ENCODE measurements at regions not wholly inside any gene's neighbourhood (a gene's known extent, or its start where the extent isn't known, plus 50 kb on each side); places are given as distances from the start of the nearest gene placed in this dataset.

- Histone ChIP-seq H3K27me3 (ENCODE audit: control insufficient read depth, insufficient read depth, low read length, poor library complexity, severe bottlenecking) (no peaks in the 10 kb centered on the region), H3K27ac (ENCODE audit: low read depth, low read length) (no peak overlapping the region), H3K9me3 (ENCODE audit: control insufficient read depth, low read length) (no peaks in the 10 kb centered on the region), H3K9ac (ENCODE audit: extremely low read depth, low read length, poor library complexity, severe bottlenecking) (no peak overlapping the region), H3K36me3 (ENCODE audit: control insufficient read depth, insufficient read depth, low read length) (no peaks in the 10 kb centered on the region), H3K4me3 (ENCODE audit: low read length) (no peak overlapping the region), H3K4me1 (ENCODE audit: control insufficient read depth, insufficient read depth, low read length) (no peaks in the 10 kb centered on the region)
- H3K36me3 Mint-ChIP-seq (ENCODE audit: low read depth), result no peaks in the 10 kb centered on the region
- TF ChIP-seq, protein P1, sequence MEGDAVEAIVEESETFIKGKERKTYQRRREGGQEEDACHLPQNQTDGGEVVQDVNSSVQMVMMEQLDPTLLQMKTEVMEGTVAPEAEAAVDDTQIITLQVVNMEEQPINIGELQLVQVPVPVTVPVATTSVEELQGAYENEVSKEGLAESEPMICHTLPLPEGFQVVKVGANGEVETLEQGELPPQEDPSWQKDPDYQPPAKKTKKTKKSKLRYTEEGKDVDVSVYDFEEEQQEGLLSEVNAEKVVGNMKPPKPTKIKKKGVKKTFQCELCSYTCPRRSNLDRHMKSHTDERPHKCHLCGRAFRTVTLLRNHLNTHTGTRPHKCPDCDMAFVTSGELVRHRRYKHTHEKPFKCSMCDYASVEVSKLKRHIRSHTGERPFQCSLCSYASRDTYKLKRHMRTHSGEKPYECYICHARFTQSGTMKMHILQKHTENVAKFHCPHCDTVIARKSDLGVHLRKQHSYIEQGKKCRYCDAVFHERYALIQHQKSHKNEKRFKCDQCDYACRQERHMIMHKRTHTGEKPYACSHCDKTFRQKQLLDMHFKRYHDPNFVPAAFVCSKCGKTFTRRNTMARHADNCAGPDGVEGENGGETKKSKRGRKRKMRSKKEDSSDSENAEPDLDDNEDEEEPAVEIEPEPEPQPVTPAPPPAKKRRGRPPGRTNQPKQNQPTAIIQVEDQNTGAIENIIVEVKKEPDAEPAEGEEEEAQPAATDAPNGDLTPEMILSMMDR (conservative IDR thresholded peaks at IDR 0.05), result no peak
- H3K27me3 Mint-ChIP-seq (ENCODE audit: insufficient read depth), result peaks cover 2% of the 10 kb centered on the region
- H3K4me1 Mint-ChIP-seq, result no peaks in the 10 kb centered on the region
- DNase-seq, result no peak
- 72 to 83% methylated on average over 1 to 3 of the region's 3 CpGs for WGBS, 2 experiments (ENCODE audit: insufficient coverage in 1 of 2, insufficient read length in 1 of 2)
- no peak overlapping the region for H3K4me3 Mint-ChIP-seq
- no peaks in the 10 kb centered on the region for H3K9me3 Mint-ChIP-seq
- no peak overlapping the region for H3K27ac Mint-ChIP-seq
Observed at GRCh38 chr5:8314965-8315364, 446.0 kb downstream of the MTRR start.

GRCh38 chr5:8316608-8317280, 447.8 kb downstream of the MTRR start:
- H3K27me3 ChIP-seq (ENCODE audit: control insufficient read depth, insufficient read depth, low read length, poor library complexity, severe bottlenecking), result no peaks in the 10 kb centered on the region
- no peaks in the 10 kb centered on the region for H3K9me3 ChIP-seq (ENCODE audit: control insufficient read depth, low read length)
- no peaks in the 10 kb centered on the region for H3K4me1 Mint-ChIP-seq
- no peak overlapping the region for H3K27ac Mint-ChIP-seq
- peaks cover 2% of the 10 kb centered on the region for H3K27me3 Mint-ChIP-seq (ENCODE audit: insufficient read depth)
- H3K27ac ChIP-seq (ENCODE audit: low read depth, low read length), result no peak overlapping the region
- DNase-seq, result peak; percentile 66
- no peaks in the 10 kb centered on the region for H3K36me3 Mint-ChIP-seq (ENCODE audit: low read depth)
- H3K9ac ChIP-seq (ENCODE audit: extremely low read depth, low read length, poor library complexity, severe bottlenecking), result no peak overlapping the region
- no peak overlapping the region for H3K4me3 ChIP-seq (ENCODE audit: low read length)
- no peaks in the 10 kb centered on the region for H3K4me1 ChIP-seq (ENCODE audit: control insufficient read depth, insufficient read depth, low read length)
- TF ChIP-seq, protein P1 (conservative IDR thresholded peaks at IDR 0.05), result no peak
- H3K4me3 Mint-ChIP-seq, result no peak overlapping the region
- whole genome bisulfite sequencing, 2 experiments (ENCODE audit: insufficient coverage in 1 of 2, insufficient read length in 1 of 2), result 57 to 79% methylated on average over 2 to 6 of the region's 6 CpGs
- no peaks in the 10 kb centered on the region for H3K36me3 ChIP-seq (ENCODE audit: control insufficient read depth, insufficient read depth, low read length)
- H3K9me3 Mint-ChIP-seq, result no peaks in the 10 kb centered on the region

DNA sequence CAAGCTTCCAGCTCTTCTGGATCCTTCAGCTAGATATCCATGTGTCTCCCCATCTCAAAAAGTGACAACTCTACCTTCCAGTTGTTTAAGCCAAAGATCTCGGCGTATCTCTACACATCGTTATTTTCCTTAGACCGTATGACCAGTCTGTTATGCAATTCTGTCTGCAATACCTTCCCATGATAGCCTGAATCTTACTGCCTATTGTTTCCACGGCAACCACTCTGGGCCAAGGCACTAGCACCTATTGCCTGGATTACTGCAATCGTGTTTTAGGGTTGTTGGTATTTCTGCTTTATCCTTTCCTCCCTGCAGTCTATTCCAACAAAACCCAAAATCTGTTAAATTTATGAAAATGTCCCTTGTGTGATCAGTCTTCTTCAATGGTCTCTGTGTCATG, 448.4 kb downstream of the MTRR start:
- H3K4me1 ChIP-seq (ENCODE audit: control insufficient read depth, insufficient read depth, low read length), result no peaks in the 10 kb centered on the region
- 92 to 100% methylated on average over 2 to 6 of the region's 6 CpGs for WGBS, 2 experiments (ENCODE audit: insufficient coverage in 1 of 2, insufficient read length in 1 of 2)
- H3K27me3 Mint-ChIP-seq (ENCODE audit: insufficient read depth), result peaks cover 2% of the 10 kb centered on the region
- H3K27ac ChIP-seq (ENCODE audit: low read depth, low read length), result no peak overlapping the region
- no peaks in the 10 kb centered on the region for H3K36me3 Mint-ChIP-seq (ENCODE audit: low read depth)
- TF ChIP-seq, protein P1 (conservative IDR thresholded peaks at IDR 0.05), result no peak
- no peaks in the 10 kb centered on the region for H3K27me3 ChIP-seq (ENCODE audit: control insufficient read depth, insufficient read depth, low read length, poor library complexity, severe bottlenecking)
- H3K4me3 ChIP-seq (ENCODE audit: low read length), result no peak overlapping the region
- H3K27ac Mint-ChIP-seq, result no peak overlapping the region
- no peaks in the 10 kb centered on the region for H3K9me3 ChIP-seq (ENCODE audit: control insufficient read depth, low read length)
- no peaks in the 10 kb centered on the region for H3K36me3 ChIP-seq (ENCODE audit: control insufficient read depth, insufficient read depth, low read length)
- no peaks in the 10 kb centered on the region for H3K9me3 Mint-ChIP-seq
- H3K4me1 Mint-ChIP-seq, result no peaks in the 10 kb centered on the region
- no peak for DNase-seq
- H3K4me3 Mint-ChIP-seq, result no peak overlapping the region
- no peak overlapping the region for H3K9ac ChIP-seq (ENCODE audit: extremely low read depth, low read length, poor library complexity, severe bottlenecking)

Data from endodermal cell (in vitro differentiated cells).